GDM1 (cell line): ENCODE measurements at regions not wholly inside any gene's neighbourhood (a gene's known extent, or its start where the extent isn't known, plus 50 kb on each side); places are given as distances from the start of the nearest gene placed in this dataset.
"Not testable (repeated sequence)": the region's sequence is repeated elsewhere in the genome, so short reads cannot be mapped to it uniquely, and the experiment has no call there.

Source experiments
- DNase-seq: peaks from one replicate; lab custom pipeline; 2025; lab: John Stamatoyannopoulos, UW

DNA sequence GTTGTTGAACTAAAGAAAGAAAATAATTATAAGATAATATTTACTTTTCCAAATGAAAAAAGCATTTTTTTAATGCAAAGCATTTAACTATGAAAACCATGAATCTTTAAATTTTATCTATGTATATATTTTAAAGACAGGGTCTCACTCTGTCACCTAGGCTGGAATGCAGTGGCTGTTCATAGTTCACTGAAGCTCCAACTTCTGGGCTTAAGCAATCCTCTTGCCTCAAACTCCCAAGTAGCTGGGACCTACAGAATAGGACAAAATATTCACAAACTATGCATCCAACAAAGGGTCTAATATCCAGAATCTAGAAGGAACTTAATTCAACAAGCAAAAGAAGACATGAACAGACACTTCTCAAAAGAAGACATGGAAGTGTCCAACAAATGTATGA, 55.9 kb upstream of the ALB start:
- DNase-seq: no peak

DNA sequence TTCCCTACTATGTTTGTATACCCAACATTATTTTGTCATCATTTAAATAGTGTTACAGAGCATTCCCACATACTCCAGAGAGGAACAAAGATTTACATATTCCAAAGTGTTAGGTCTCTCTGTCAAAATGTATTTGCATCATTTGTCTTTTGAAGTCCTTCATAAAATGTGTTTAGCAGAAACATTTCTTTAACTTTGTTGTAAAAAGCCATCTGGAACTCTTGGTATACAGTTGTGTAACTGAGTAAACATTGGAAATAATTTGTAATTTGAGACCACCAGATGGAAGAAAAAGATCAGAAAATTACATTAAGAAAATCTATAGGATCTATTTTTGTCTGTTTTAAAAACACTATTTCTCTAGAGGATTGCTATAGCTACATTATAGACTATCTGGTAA, 56.6 kb upstream of the ALB start:
- DNase-seq: no peak

DNA sequence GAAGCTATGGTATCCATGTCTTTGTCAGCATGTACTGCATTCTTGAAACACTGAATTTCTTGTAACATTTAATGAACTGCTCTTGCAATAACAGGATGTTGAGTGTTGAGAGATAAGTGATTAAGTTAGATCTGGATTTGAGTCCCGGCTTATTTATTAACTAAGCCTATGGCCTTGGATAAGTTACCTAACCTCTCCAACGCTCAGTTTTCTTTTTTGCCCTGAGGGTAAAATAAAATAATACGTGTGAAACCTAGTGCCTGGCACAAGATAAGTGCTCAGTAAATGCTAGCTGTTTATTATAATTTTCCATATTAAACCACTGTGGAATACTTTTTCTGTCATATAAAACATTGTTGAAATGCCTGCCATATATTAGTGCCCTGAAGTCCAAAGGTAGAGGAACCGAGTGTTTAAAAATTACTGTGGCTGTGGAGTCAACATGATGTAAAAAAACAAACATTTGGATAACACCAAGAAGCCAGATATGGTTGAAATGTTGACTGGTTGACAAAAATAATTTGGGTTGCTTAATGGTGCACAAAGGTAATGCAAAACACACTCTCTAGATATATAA, 58.6 kb upstream of the ALB start:
- DNase-seq: no peak

DNA sequence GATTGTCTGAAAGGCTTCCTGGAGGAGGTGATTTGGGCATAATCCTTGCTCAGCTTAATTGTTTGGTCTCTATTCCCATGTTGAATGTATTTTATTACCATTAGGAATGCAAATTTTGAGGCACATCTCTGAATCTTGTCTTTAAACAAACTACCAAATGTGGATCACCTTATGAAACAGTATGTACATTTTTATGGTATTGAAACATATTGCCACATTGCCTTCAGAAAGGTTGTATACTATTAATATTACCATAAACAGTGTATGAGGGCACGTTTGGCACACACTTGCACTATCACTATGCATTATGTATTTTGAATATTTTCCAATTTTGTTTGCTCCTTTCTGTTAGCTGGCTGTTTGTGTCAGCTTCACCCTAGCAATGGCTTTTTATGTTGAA, 60.0 kb upstream of the ALB start:
- no peak for DNase-seq

DNA sequence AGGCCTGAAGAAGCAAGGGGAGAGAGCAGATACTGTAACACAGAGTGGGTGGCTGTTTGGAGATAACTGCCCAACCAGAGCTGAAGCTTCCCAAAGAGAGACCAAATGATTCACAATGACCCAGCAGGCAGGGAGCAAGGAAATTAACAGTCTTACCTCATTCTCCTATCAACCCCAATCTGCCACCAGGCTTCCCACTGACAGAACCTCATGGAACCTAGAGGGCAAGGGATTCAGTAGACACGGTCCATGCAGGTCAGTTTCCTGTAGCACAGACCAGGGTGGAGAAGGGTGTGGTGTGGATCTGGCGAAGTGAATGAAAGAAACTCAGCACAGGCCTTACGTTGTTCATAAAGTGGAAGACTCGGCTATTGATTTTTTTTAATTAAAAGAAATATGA, 60.7 kb upstream of the ALB start:
- DNase-seq: no peak

DNA sequence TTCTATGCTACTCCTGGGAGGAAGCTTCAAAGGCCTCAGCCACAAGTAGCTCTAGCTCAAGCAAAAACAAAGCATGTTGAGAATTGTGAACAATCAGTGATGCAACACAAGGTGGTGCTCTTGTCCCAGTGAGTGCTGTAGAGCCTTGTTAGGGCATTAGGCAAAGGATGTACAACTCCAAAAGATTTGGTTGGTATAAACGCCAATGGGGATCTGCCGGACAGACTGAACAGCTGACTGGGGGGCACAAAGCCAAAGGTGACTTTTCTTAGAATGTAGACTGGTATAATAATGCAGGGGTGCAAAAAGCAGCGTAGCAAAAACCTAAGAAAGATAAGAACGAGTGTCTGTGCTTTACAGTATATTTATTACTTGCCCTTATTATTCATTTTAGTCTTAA, 62.6 kb upstream of the ALB start:
- peak; percentile 33 for DNase-seq

DNA sequence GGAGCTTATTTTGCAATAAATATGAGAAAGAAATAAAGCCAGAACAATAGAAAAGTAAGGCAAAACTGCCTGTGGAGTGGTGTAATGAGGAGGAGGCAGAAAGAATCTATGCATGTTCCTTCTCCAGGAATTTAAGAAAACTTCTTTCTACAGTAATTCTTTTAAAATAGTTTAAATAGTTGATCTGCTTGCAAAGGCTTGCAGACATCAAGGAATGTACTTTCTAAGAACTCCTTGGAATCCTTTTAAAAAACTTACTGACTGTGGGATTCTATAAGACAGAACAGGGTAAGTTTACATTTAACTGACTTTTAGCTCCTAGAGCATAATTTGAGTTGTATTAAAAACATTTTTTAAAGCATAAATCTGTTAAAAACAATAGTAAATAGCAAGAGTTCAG, 63.2 kb upstream of the ALB start:
- no peak for DNase-seq

DNA sequence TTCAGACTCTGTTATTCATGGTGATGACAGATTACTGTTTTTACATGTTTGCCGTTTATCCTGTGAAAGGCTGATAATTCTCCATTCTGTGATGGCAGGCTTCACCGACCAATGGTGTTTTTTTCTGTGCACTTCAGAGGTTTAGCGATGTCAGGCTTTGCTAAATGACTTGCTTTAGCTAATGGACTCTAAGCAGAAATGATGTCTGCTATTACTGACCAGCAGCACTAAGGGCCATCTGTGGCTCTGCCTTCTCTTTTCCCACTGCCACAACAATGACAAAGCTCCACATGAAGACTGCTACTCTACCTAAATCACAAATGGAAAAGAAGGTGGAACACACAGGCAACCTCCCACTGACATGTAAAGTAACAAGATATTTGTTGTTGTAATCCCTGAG, 68.4 kb upstream of the ALB start:
- DNase-seq: no peak

DNA sequence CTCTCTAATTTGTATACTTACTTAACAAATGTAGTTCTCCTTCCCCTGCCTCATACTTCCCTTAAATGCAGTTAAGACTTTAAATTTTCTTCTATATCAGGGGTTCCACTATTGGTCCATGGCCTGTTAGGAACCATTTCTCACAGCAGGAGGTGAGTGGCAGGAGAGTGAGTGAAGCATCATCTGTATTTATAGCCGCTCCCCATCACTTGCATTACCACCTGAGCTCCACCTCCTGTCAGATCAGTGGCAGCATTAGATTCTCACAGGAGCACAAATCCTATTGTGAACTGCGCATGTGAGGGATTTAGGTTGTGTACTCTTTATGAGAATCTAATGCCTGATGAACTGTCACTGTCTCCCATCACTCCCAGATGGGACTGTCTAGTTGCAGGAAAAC, 72.1 kb upstream of the ALB start:
- DNase-seq: not testable (repeated sequence)

DNA sequence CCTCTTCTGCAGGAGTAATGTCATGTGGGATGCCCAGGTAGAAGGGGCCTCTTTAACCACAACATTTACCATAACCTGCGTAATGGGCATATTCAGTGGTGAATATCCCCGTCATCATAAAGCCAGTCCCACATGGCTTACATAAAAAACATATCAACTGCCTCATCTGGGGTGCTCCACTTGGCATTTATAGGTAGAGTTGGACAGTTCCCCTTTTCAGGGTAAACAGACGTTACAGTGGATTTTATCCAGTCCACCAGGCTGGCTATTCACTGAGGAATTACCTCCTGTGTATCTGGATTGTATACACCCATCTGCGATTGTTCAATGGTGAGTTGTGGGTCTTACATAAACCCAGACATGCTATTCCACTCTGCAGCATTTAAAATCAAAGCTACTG, 70.7 kb upstream of the ANKRD17 start:
- DNase-seq: no peak

DNA sequence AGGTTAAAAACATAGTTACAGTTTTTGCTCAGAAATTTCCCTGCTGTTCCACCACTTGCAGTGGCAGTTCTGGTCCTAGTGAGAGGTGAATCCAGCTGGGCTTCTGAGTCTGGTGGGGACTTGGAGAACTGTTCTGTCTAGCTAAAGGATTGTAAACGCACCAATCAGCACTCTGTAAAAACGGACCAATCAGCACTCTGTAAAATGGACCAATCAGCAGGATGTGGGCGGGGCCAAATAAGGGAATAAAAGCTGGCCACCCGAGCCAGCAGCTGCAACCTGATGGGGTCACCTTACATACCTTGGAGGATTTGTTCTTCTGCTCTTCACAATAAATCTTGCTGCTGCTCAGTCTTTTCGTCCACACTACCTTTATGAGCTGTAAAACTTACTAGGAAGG, 67.2 kb upstream of the ANKRD17 start:
- not testable (repeated sequence) for DNase-seq

DNA sequence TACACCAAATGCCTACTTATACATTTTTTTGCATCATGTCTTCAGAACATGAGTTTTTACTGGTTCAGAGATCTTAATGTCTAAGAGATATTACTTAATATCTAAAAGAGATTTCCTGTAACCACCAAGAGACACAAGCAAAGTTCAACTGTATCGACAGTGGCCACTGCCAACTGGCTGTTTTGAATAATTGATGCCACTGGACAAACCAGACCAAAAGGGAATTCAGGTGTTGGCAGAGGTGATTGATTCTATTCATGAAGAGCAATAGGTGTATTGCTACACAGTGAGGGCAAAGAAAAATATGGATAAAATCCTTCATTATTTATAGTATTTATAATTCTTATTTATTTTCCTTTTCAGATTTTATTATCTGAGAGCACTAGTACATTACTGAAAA, 58.5 kb upstream of the ANKRD17 start:
- DNase-seq: no peak

DNA sequence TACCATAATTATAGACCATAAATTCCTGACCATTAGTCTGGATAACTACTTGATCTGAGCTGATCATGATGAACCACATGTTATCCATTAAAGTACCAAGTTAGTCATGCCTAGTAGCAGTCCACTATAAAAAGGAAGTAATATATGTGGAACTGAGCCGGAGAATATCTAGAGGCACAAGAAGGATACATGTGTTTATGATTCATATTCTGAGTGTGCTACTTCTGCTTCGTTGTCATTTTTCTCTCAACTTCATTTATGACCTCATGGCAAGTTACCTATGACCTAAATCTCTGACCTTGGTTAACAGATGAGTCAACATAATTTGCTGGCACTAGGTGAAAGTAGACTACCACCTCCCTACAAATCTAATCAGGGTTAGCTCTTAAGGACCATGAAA, 56.5 kb upstream of the ANKRD17 start:
- peak; percentile 5 for DNase-seq

DNA sequence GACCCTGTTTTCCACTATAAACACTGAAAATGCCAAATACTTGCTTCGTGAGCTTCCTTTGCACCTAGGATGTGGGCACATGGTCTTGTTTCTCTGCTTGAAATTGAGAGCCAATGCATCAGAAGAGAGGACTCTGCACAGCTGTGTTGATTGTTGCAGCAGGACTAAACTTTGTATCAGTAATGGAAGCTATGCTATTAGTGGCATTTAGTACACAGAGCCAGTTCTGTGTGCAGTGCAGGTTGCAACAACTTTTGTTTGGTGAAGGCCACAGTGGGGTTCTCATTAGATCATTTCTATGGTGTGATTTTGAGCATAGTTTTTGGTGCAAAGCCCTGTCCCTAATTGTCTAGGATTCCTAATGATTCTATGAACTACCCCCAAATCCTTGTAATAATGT, 54.4 kb upstream of the ANKRD17 start:
- no peak for DNase-seq

DNA sequence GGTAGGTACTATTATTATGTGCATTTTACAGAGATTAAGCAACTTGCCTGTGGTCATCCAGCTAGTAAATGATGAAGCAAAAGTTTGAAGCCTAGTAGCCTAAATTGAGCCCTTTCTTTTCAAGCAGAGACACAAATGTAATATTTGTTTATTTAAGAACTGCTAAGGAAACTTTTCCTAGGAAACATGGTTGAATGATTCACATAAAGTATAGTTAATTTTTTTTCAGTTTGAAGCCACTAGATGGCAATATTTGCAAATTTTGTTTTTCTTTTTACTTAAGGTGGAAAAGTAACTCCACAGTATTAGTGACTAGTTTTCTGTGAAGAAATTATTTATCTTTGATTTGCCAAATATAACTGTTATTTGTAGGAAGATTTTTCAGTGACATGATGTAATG, 52.8 kb upstream of the ANKRD17 start:
- DNase-seq: no peak

DNA sequence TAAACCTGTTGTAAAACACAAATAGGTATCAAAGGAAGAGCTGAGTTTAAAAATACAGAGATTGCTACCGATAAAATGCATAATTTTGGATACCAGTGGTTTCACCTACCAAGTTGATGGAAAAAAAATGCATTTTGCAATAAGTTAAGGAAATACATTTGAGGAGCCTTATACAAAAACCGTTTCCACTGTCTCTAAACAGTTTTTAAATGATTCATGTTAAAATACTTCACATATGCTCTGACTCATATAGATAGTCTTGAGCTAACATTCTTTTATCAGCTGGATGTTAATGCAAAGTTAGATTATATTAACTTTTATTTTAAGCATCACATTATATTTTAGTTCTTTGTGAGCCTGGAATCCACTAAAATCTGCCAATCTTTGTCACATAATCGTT, 50.6 kb upstream of the ANKRD17 start:
- DNase-seq: no peak
